H1 (cell line): ENCODE measurements at regions not wholly inside any gene's neighbourhood (a gene's known extent, or its start where the extent isn't known, plus 50 kb on each side); places are given as distances from the start of the nearest gene placed in this dataset.

Experiments
- CTCF ChIA-PET: fragments of 300-600 bp; sonication (Branson Sonifier 250); formaldehyde crosslinking; loops from one replicate; lab custom pipeline; 2021; ENCODE audit not compliant: partially characterized antibody; lab: Charles Lee
- POLR2A ChIA-PET: fragments of 300-600 bp; sonication (Branson Sonifier 250); formaldehyde crosslinking; loops from one replicate; lab custom pipeline; 2021; ENCODE audit warnings: inconsistent platforms; ENCODE audit not compliant: partially characterized antibody; lab: Charles Lee
- DNase-seq, 2 experiments: peaks; one replicate each; pipeline versions ENCODE4 v3.0.0 to v3.0.0-alpha.2; 2010 to 2022; ENCODE audit warnings: low spot score in 2 of 2, low read depth in 1 of 2, mixed read lengths in 1 of 2
- FAIRE-seq: peaks from 2 replicates; lab custom pipeline; 2011; peaks lifted over from hg19 to GRCh38; lab: Jason Lieb, UNC
- H2AFZ ChIP-seq: 2 replicates; pipeline ENCODE4 v1.8.1; 2012; ENCODE audit warnings: low read length, inconsistent platforms
- H2AK5ac ChIP-seq: 2 replicates; pipeline ENCODE4 v1.6.1; 2013; ENCODE audit warnings: low read depth, low read length
- H2BK120ac ChIP-seq: replicated peaks from 2 replicates; pipeline ENCODE3; 2013; ENCODE audit warnings: low read depth, low read length, inconsistent platforms
- H2BK12ac ChIP-seq: 2 replicates; pipeline ENCODE4 v1.6.1; 2013; ENCODE audit warnings: low read depth, low read length
- H2BK15ac ChIP-seq: 2 replicates; pipeline ENCODE4 v1.6.1; 2013; ENCODE audit warnings: low read length
- H2BK20ac ChIP-seq: 2 replicates; pipeline ENCODE4 v1.6.1; 2013; ENCODE audit warnings: low read length
- H2BK5ac ChIP-seq: 2 replicates; pipeline ENCODE4 v1.6.1; 2013; ENCODE audit warnings: low read depth, low read length
- H3K14ac ChIP-seq: 2 replicates; pipeline ENCODE4 v1.6.1; 2013; ENCODE audit warnings: inconsistent platforms; ENCODE audit not compliant: insufficient read length
- H3K18ac ChIP-seq: 2 replicates; pipeline ENCODE4 v1.6.1; 2013; ENCODE audit warnings: low read length; ENCODE audit errors: extremely low read depth
- H3K23ac ChIP-seq: 2 replicates; pipeline ENCODE4 v1.6.1; 2013; ENCODE audit warnings: inconsistent platforms; ENCODE audit not compliant: insufficient read length
- H3K23me2 ChIP-seq: 2 replicates; pipeline ENCODE4 v1.6.1; 2013; ENCODE audit warnings: low read depth, low read length
- H3K27ac ChIP-seq: 2 replicates; pipeline ENCODE4 v1.6.1; 2011; ENCODE audit warnings: low read depth, low read length, inconsistent platforms
- H3K27me3 ChIP-seq, 4 experiments: replicated peaks in 1 of 4; 1 replicate in 1 of 4; 2 replicates in 3 of 4; pipeline versions ENCODE4 v1.6.1 to v1.8.1; 2011 to 2013; ENCODE audit warnings: low read length in 3 of 4, mild to moderate bottlenecking in 3 of 4, inconsistent platforms in 2 of 4, mixed read lengths in 2 of 4, moderate library complexity in 1 of 4; ENCODE audit not compliant: control insufficient read depth in 3 of 4, insufficient read depth in 3 of 4; ENCODE audit errors: extremely low read depth in 1 of 4
- H3K36me3 ChIP-seq, 4 experiments: 2 replicates each; pipeline versions ENCODE4 v1.6.1 to v1.8.1; 2011 to 2013; ENCODE audit warnings: mild to moderate bottlenecking in 4 of 4, low read length in 3 of 4, moderate library complexity in 2 of 4, control low read depth in 1 of 4, inconsistent platforms in 1 of 4; ENCODE audit not compliant: insufficient read depth in 4 of 4, control insufficient read depth in 2 of 4
- H3K4ac ChIP-seq: replicated peaks from 2 replicates; pipeline ENCODE3; 2013; ENCODE audit warnings: low read length, low read depth, mixed read lengths, inconsistent platforms; ENCODE audit not compliant: insufficient read length
- H3K4me1 ChIP-seq, 4 experiments: replicated peaks in 1 of 4; 1 replicate in 1 of 4; 2 replicates in 3 of 4; pipeline versions ENCODE4 v1.6.1 to v1.8.1; 2011 to 2013; ENCODE audit warnings: low read length in 3 of 4, inconsistent platforms in 2 of 4, mixed read lengths in 1 of 4; ENCODE audit not compliant: insufficient read depth in 4 of 4, control insufficient read depth in 3 of 4
- H3K4me2 ChIP-seq, 2 experiments: 2 replicates each; pipeline versions ENCODE4 v1.6.1 to v1.8.1; 2011 to 2013; ENCODE audit warnings: low read depth in 2 of 2, low read length in 2 of 2, control low read depth in 1 of 2, inconsistent platforms in 1 of 2, mild to moderate bottlenecking in 1 of 2; ENCODE audit not compliant: insufficient read depth in 1 of 2
- H3K4me3 ChIP-seq, 4 experiments: fragments of 200-600, 300-600 bp in 1 of 4; sonication (generic), shearing (Covaris generic), sonication (Bioruptor Twin) in 1 of 4; 2 replicates each; pipeline versions ENCODE4 v1.5.1 to v1.8.1; 2011 to 2016; ENCODE audit warnings: low read length in 4 of 4, low read depth in 3 of 4, control low read depth in 2 of 4, inconsistent platforms in 2 of 4, mild to moderate bottlenecking in 2 of 4, mixed read lengths in 1 of 4, moderate library complexity in 1 of 4; ENCODE audit not compliant: insufficient read depth in 2 of 4; ENCODE audit errors: extremely low read depth in 1 of 4
- H3K56ac ChIP-seq: replicated peaks from 2 replicates; pipeline ENCODE3; 2013; ENCODE audit warnings: low read depth, mild to moderate bottlenecking, mixed read lengths, low read length, inconsistent platforms; ENCODE audit not compliant: insufficient read length
- H3K79me1 ChIP-seq: 2 replicates; pipeline ENCODE4 v1.6.1; 2013; ENCODE audit warnings: low read depth, low read length, control low read depth
- H3K79me2 ChIP-seq, 2 experiments: 2 replicates each; pipeline versions ENCODE4 v1.6.1 to v1.8.1; 2012 to 2013; ENCODE audit warnings: low read length in 2 of 2, mild to moderate bottlenecking in 2 of 2, inconsistent platforms in 1 of 2; ENCODE audit not compliant: insufficient read depth in 2 of 2, control insufficient read depth in 1 of 2
- H3K9ac ChIP-seq, 4 experiments: replicated peaks in 1 of 4; 1 replicate in 1 of 4; 2 replicates in 3 of 4; pipeline versions ENCODE4 v1.6.1 to v1.8.1; 2011 to 2013; ENCODE audit warnings: low read depth in 3 of 4, low read length in 3 of 4, control low read depth in 2 of 4, mild to moderate bottlenecking in 2 of 4, moderate library complexity in 2 of 4, inconsistent platforms in 1 of 4; ENCODE audit errors: extremely low read depth in 1 of 4
- H3K9me3 ChIP-seq, 2 experiments: 2 replicates each; pipeline versions ENCODE4 v1.6.1 to v1.8.1; 2012 to 2013; ENCODE audit warnings: mild to moderate bottlenecking in 2 of 2, moderate library complexity in 2 of 2, control low read depth in 1 of 2, inconsistent platforms in 1 of 2, low read depth in 1 of 2, low read length in 1 of 2, mixed read lengths in 1 of 2; ENCODE audit not compliant: insufficient read depth in 2 of 2
- H4K20me1 ChIP-seq, 2 experiments: replicated peaks in 1 of 2; 2 replicates each; pipeline versions ENCODE3 to v1.8.1; 2011 to 2013; ENCODE audit warnings: inconsistent platforms in 2 of 2, low read length in 2 of 2, mild to moderate bottlenecking in 1 of 2; ENCODE audit not compliant: insufficient read depth in 2 of 2, control insufficient read depth in 1 of 2
- H4K5ac ChIP-seq: 2 replicates; pipeline ENCODE4 v1.6.1; 2013; ENCODE audit warnings: low read length, low read depth, mixed read lengths, inconsistent platforms; ENCODE audit not compliant: insufficient read length
- H4K8ac ChIP-seq: 2 replicates; pipeline ENCODE4 v1.8.0; 2013; ENCODE audit warnings: mild to moderate bottlenecking, moderate library complexity, low read length, inconsistent platforms; ENCODE audit not compliant: insufficient read depth; ENCODE audit errors: extremely low read depth
- H4K91ac ChIP-seq: replicated peaks from 2 replicates; pipeline ENCODE3; 2013; ENCODE audit warnings: low read length, mixed read lengths, inconsistent platforms; ENCODE audit not compliant: insufficient read length
- CHD1 ChIP-seq: IDR thresholded peaks from 2 replicates; pipeline ENCODE4 v1.6.1; 2012; ENCODE audit warnings: low read depth, low read length, improper control_type of control experiment
- CREB1 ChIP-seq: IDR thresholded peaks from 2 replicates; pipeline ENCODE4 v1.6.1; 2012; ENCODE audit warnings: inconsistent platforms
- EZH2 ChIP-seq: fragments of 200-600 bp; sonication (generic); IDR thresholded peaks from 2 replicates; pipeline ENCODE4 v1.7.1; 2012; ENCODE audit warnings: low read depth, mild to moderate bottlenecking, moderate library complexity, low read length, inconsistent platforms; ENCODE audit not compliant: severe bottlenecking
- KDM1A ChIP-seq: fragments of 200-600, 300-600 bp; sonication (generic); IDR thresholded peaks from 2 replicates; pipeline ENCODE4 v1.7.1; 2016; ENCODE audit warnings: mild to moderate bottlenecking, low read length, borderline replicate concordance
- MAFK ChIP-seq: IDR thresholded peaks from 2 replicates; pipeline ENCODE4 v1.6.1; 2012; ENCODE audit warnings: low read depth, mild to moderate bottlenecking, improper control_type of control experiment, low read length
- NRF1 ChIP-seq: IDR thresholded peaks from 2 replicates; pipeline ENCODE4 v1.6.1; 2011; ENCODE audit warnings: mild to moderate bottlenecking, low read depth, low read length, improper control_type of control experiment
- POU5F1 ChIP-seq: IDR thresholded peaks from 2 replicates; pipeline ENCODE4 v1.6.1; 2011; ENCODE audit warnings: low read depth, mild to moderate bottlenecking, low read length, moderate library complexity
- RFX5 ChIP-seq: IDR thresholded peaks from 2 replicates; pipeline ENCODE4 v1.6.1; 2011; ENCODE audit warnings: low read depth, low read length, improper control_type of control experiment, borderline replicate concordance
- SP1 ChIP-seq: IDR thresholded peaks from 2 replicates; pipeline ENCODE4 v1.6.1; 2011; ENCODE audit warnings: low read depth, low read length
- SP4 ChIP-seq: IDR thresholded peaks from 2 replicates; pipeline ENCODE4 v1.6.1; 2012; ENCODE audit warnings: low read length, inconsistent platforms
- SRF ChIP-seq: IDR thresholded peaks from 2 replicates; pipeline ENCODE4 v1.6.1; 2011; ENCODE audit warnings: mild to moderate bottlenecking, low read depth, low read length, moderate library complexity
- SUZ12 ChIP-seq: fragments of 200-600 bp; sonication (generic); IDR thresholded peaks from 2 replicates; pipeline ENCODE4 v1.6.1; 2012; ENCODE audit warnings: mild to moderate bottlenecking, inconsistent platforms, low read length, moderate library complexity, mixed read lengths
- TAF7 ChIP-seq: optimal IDR thresholded peaks from 2 replicates; pipeline ENCODE3; 2011; ENCODE audit warnings: low read depth, mild to moderate bottlenecking, inconsistent platforms, low read length, moderate library complexity, borderline replicate concordance
- TCF12 ChIP-seq: IDR thresholded peaks from 2 replicates; pipeline ENCODE4 v1.6.1; 2011; ENCODE audit warnings: low read depth, mild to moderate bottlenecking, low read length
- TEAD4 ChIP-seq: IDR thresholded peaks from 2 replicates; pipeline ENCODE4 v1.6.1; 2012; ENCODE audit warnings: low read depth, low read length, inconsistent platforms, mixed read lengths
- WGBS, 2 experiments: shearing (Covaris generic) in 1 of 2; methylation state at CpG; one replicate each; pipeline versions ENCODE4 v1.1.6 to v1.1.7; 2013 to 2015; ENCODE audit warnings: low lambda C conversion rate in 2 of 2, mixed read lengths in 2 of 2, inconsistent platforms in 1 of 2, low coverage in 1 of 2, missing lambda C conversion rate in 1 of 2; ENCODE audit not compliant: insufficient replicate concordance in 2 of 2, insufficient coverage in 1 of 2, insufficient read length in 1 of 2; ENCODE audit errors: extremely low coverage in 1 of 2, missing lambda C conversion rate in 1 of 2; 5-methylcytosine and 5-hydroxymethylcytosine counted together

- 100% methylated on average over 1 of the region's 1 CpG; no CpG with 5 or more reads in 1 of the 2 experiments for WGBS, 2 experiments
Observed at GRCh38 chr5:54886866-54887265, 98.5 kb downstream of the ESM1 start.

More at GRCh38 chr5:54886866-54887265, 98.5 kb downstream of the ESM1 start:
- H4K20me1 ChIP-seq: no peaks in the 10 kb centered on the region
- no peak overlapping the region for H4K8ac ChIP-seq
- H2BK12ac ChIP-seq: no peak overlapping the region
- CTCF ChIA-PET: interaction anchor here (0.8 to 5.8 kb wide), 7 partner anchors 9 to 35 kb away, joined by 3 to 44 read pairs (median 4); no protein-coding TSS in a partner anchor
- POLR2A ChIA-PET: interaction anchor here (0.6 kb wide), 1 partner anchor 368 kb away, joined by 3 read pairs; no protein-coding TSS in a partner anchor
- no peak for FAIRE-seq
- H3K56ac ChIP-seq: no peak overlapping the region
- H4K5ac ChIP-seq: no peak overlapping the region
- TF ChIP-seq KDM1A (no peak), POU5F1 (no peak), SP1 (no peak), NRF1 (no peak), CHD1 (no peak), TEAD4 (no peak), TAF7 (no peak), SUZ12 (no peak), SP4 (no peak), CREB1 (no peak), EZH2 (no peak), TCF12 (no peak), SRF (no peak), RFX5 (no peak), MAFK (no peak)
- TF ChIP-seq, all 59 proteins: peak for 0
- H3K79me2 ChIP-seq: no peaks in the 10 kb centered on the region
- DNase-seq: no peak
- no peak overlapping the region for H3K9ac ChIP-seq
- H3K79me1 ChIP-seq: no peaks in the 10 kb centered on the region
- H3K27ac ChIP-seq: no peak overlapping the region
- H2BK5ac ChIP-seq: no peak overlapping the region
- peaks cover 0 to 3% (median 2%) of the 10 kb centered on the region in 4 experiments; a peak in 4 of 7 replicates for H3K4me1 ChIP-seq
- no peak overlapping the region for H2AK5ac ChIP-seq
- peaks cover 0 to 22% (median 13%) of the 10 kb centered on the region in 4 experiments; a peak in 6 of 7 replicates for H3K27me3 ChIP-seq
- no peak overlapping the region for H4K91ac ChIP-seq
- H3K9me3 ChIP-seq: peaks cover 15 to 16% of the 10 kb centered on the region in 2 experiments
- no peak overlapping the region for H2BK120ac ChIP-seq
- no peak overlapping the region for H2BK15ac ChIP-seq
- H3K4me2 ChIP-seq: no peak overlapping the region
- no peak overlapping the region for H3K23ac ChIP-seq
- no peak overlapping the region for H3K4ac ChIP-seq
- H2BK20ac ChIP-seq: no peak overlapping the region
- no peak overlapping the region for H2AFZ ChIP-seq
- H3K23me2 ChIP-seq: peaks cover 12% of the 10 kb centered on the region
- no peak overlapping the region for H3K14ac ChIP-seq
- H3K36me3 ChIP-seq: peaks cover 0 to 10% (median 0%) of the 10 kb centered on the region in 4 experiments; a peak in 1 of 8 replicates
- H3K18ac ChIP-seq: no peak overlapping the region
- no peak overlapping the region for H3K4me3 ChIP-seq
